KMS-11 (cell line): ENCODE measurements at regions not wholly inside any gene's neighbourhood (a gene's known extent, or its start where the extent isn't known, plus 50 kb on each side); places are given as distances from the start of the nearest gene placed in this dataset.

ENCODE experiments used
- H2AFZ ChIP-seq: fragments of 200-600 bp; sonication (generic); 2 replicates; pipeline ENCODE4 v1.6.1; 2016; ENCODE audit warnings: antibody characterized with exemption, mixed run types, low read depth
- H3K27ac ChIP-seq: fragments of 200-600 bp; sonication (generic); 2 replicates; pipeline ENCODE4 v1.6.1; 2016; ENCODE audit warnings: mild to moderate bottlenecking, mixed run types
- H3K27me3 ChIP-seq: fragments of 200-600 bp; sonication (generic); 2 replicates; pipeline ENCODE4 v1.6.1; 2017; ENCODE audit warnings: mild to moderate bottlenecking, low read depth, mixed run types, moderate library complexity; ENCODE audit not compliant: insufficient read depth
- H3K36me3 ChIP-seq: fragments of 200-600 bp; sonication (generic); 2 replicates; pipeline ENCODE4 v1.6.1; 2017; ENCODE audit warnings: mild to moderate bottlenecking, mixed run types; ENCODE audit not compliant: insufficient read depth
- H3K4me1 ChIP-seq: fragments of 200-600 bp; sonication (generic); 2 replicates; pipeline ENCODE4 v1.6.1; 2016; ENCODE audit warnings: mild to moderate bottlenecking, low read depth, mixed run types; ENCODE audit not compliant: poor library complexity, severe bottlenecking
- H3K4me2 ChIP-seq: fragments of 200-600 bp; sonication (generic); 2 replicates; pipeline ENCODE4 v1.7.0; 2016; ENCODE audit warnings: mild to moderate bottlenecking, mixed run types
- H3K4me3 ChIP-seq: fragments of 200-600 bp; sonication (generic); IDR thresholded peaks from 2 replicates; pipeline ENCODE4 v1.6.1; 2017; ENCODE audit warnings: low read depth, low read length, mixed read lengths; ENCODE audit not compliant: insufficient read depth
- H3K79me2 ChIP-seq: fragments of 200-600 bp; sonication (generic); 2 replicates; pipeline ENCODE4 v1.6.1; 2016; ENCODE audit warnings: low read depth, mixed run types; ENCODE audit not compliant: insufficient read depth
- H3K9ac ChIP-seq: fragments of 200-600 bp; sonication (generic); 2 replicates; pipeline ENCODE4 v1.6.1; 2016; ENCODE audit warnings: mild to moderate bottlenecking, mixed run types
- H4K20me1 ChIP-seq: fragments of 200-600 bp; sonication (generic); 2 replicates; pipeline ENCODE4 v1.6.1; 2016; ENCODE audit warnings: mild to moderate bottlenecking, mixed run types; ENCODE audit not compliant: insufficient read depth
- CTCF ChIP-seq: fragments of 200-600 bp; sonication (generic); conservative IDR thresholded peaks from 2 replicates; pipeline ENCODE4 v1.6.1; 2017; ENCODE audit warnings: low read depth, mild to moderate bottlenecking, antibody characterized with exemption, low read length, moderate library complexity, mixed read lengths

DNA sequence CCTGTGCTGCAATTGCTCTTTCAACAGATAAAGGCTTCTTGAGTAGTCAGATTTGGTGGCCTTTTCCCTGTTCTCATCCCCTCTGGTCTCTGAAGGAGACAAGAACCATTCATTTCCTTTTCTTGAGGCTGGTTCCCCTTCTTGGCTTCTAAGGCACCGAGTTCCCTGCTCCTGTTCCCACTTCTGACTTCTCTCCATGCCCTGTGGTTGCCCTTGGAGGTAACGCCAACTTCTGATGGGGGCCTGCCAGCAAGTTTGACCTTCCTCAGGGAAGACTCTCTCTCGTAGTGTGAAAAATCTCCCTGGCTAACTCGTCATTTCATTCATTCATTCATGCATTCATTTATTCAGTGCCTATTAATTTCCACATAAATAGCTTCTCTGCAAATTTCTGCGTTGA is 302.4 kb upstream of the SOX11 start:
- no peaks in the 10 kb centered on the region for H3K36me3 ChIP-seq
- H3K4me1 ChIP-seq: no peaks in the 10 kb centered on the region
- no peak overlapping the region for H3K9ac ChIP-seq
- no peaks in the 10 kb centered on the region for H3K79me2 ChIP-seq
- H3K4me3 ChIP-seq: no peak overlapping the region
- no peak overlapping the region for H3K4me2 ChIP-seq
- no peak overlapping the region for H2AFZ ChIP-seq
- H4K20me1 ChIP-seq: no peaks in the 10 kb centered on the region
- no peak overlapping the region for H3K27ac ChIP-seq
- no peak for TF ChIP-seq CTCF
- no peaks in the 10 kb centered on the region for H3K27me3 ChIP-seq

GRCh38 chr2:5391362-5391761 is 300.8 kb upstream of the SOX11 start:
- no peak overlapping the region for H2AFZ ChIP-seq
- H3K27ac ChIP-seq: no peak overlapping the region
- no peaks in the 10 kb centered on the region for H3K27me3 ChIP-seq
- H3K4me2 ChIP-seq: no peak overlapping the region
- no peak overlapping the region for H3K4me3 ChIP-seq
- no peaks in the 10 kb centered on the region for H4K20me1 ChIP-seq
- H3K4me1 ChIP-seq: no peaks in the 10 kb centered on the region
- no peak overlapping the region for H3K9ac ChIP-seq
- TF ChIP-seq CTCF: no peak
- no peaks in the 10 kb centered on the region for H3K36me3 ChIP-seq
- H3K79me2 ChIP-seq: no peaks in the 10 kb centered on the region

- no peak overlapping the region for H3K9ac ChIP-seq
- H3K27me3 ChIP-seq: no peaks in the 10 kb centered on the region
- no peak overlapping the region for H3K4me3 ChIP-seq
- H2AFZ ChIP-seq: no peak overlapping the region
- no peak overlapping the region for H3K27ac ChIP-seq
- H3K4me2 ChIP-seq: no peak overlapping the region
- no peaks in the 10 kb centered on the region for H3K79me2 ChIP-seq
- no peak for TF ChIP-seq CTCF
- no peaks in the 10 kb centered on the region for H4K20me1 ChIP-seq
- H3K4me1 ChIP-seq: no peaks in the 10 kb centered on the region
- H3K36me3 ChIP-seq: no peaks in the 10 kb centered on the region
These were observed 299.5 kb upstream of the SOX11 start for GRCh38 chr2:5392658-5393057.

- no peaks in the 10 kb centered on the region for H3K4me1 ChIP-seq
- H3K27me3 ChIP-seq: no peaks in the 10 kb centered on the region
- no peak overlapping the region for H3K4me3 ChIP-seq
- H3K9ac ChIP-seq: no peak overlapping the region
- H3K36me3 ChIP-seq: no peaks in the 10 kb centered on the region
- no peak for TF ChIP-seq CTCF
- no peaks in the 10 kb centered on the region for H3K79me2 ChIP-seq
- no peak overlapping the region for H3K27ac ChIP-seq
- no peak overlapping the region for H3K4me2 ChIP-seq
- no peaks in the 10 kb centered on the region for H4K20me1 ChIP-seq
- no peak overlapping the region for H2AFZ ChIP-seq
These were observed 298.7 kb upstream of the SOX11 start for GRCh38 chr2:5393474-5393873.

GRCh38 chr2:5394223-5394622 is 298.0 kb upstream of the SOX11 start:
- H2AFZ ChIP-seq: no peak overlapping the region
- H3K27me3 ChIP-seq: no peaks in the 10 kb centered on the region
- no peaks in the 10 kb centered on the region for H3K36me3 ChIP-seq
- H3K4me3 ChIP-seq: no peak overlapping the region
- H3K79me2 ChIP-seq: no peaks in the 10 kb centered on the region
- no peaks in the 10 kb centered on the region for H3K4me1 ChIP-seq
- H3K4me2 ChIP-seq: no peak overlapping the region
- no peak overlapping the region for H3K27ac ChIP-seq
- no peaks in the 10 kb centered on the region for H4K20me1 ChIP-seq
- no peak overlapping the region for H3K9ac ChIP-seq
- TF ChIP-seq CTCF: no peak
